ENCODE measurements at regions not wholly inside any gene's neighbourhood (a gene's known extent, or its start where the extent isn't known, plus 50 kb on each side); places are given as distances from the start of the nearest gene placed in this dataset.

DNA sequence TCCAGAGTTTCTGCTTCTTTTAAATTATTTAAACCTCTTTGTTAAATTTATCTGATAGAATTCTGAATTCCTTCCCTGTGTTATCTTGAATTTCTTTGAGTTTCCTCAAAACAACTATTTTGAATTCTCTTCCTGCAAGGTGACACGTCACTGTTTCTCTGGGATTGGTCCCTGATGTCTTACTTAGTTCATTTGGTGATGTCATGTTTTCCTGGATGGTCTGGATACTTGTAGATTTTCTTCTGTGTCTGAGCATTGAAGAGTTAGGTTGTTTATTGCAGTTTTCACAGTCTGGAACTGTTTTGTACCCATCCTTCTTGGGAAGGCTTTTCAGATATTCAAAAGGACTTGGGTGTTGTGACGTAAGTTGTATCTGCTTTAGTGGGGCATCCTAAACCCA is 172.3 kb upstream of the KCNJ3 start:
- CTCF ChIA-PET (ENCODE audit: unreplicated experiment) = no interaction called here
- H3K9me2 ChIP-seq (ENCODE audit: insufficient read depth, low read length) = no peaks in the 10 kb centered on the region; the same call in 1 of the 2 replicates
- intact Hi-C loops (cut with micrococcal nuclease; ENCODE audit: unreplicated experiment) = no loop called here
- no peaks in the 10 kb centered on the region for H3K79me2 ChIP-seq (ENCODE audit: insufficient read depth, low read depth, low read length)
- POLR2A ChIA-PET = no interaction called here
- no peak overlapping the region for H2AFZ ChIP-seq (ENCODE audit: low read length)
- H3K9me3 ChIP-seq (ENCODE audit: low read length) = no peaks in the 10 kb centered on the region
- no peak for DNase-seq (ENCODE audit: low spot score)
- no peaks in the 10 kb centered on the region for H3K36me3 ChIP-seq (ENCODE audit: insufficient read depth, low read length)
- no peak overlapping the region for H3K27ac ChIP-seq (ENCODE audit: low read depth, low read length, poor library complexity, severe bottlenecking)
- no TSS peak for BruUV-seq (replicated peaks)
- no peaks in the 10 kb centered on the region for H3K4me1 ChIP-seq (ENCODE audit: insufficient read depth, low read length, poor library complexity, severe bottlenecking)
- no peaks in the 10 kb centered on the region for H4K20me1 ChIP-seq (ENCODE audit: insufficient read depth, low read length)
- no peak overlapping the region for H3K4me2 ChIP-seq (ENCODE audit: low read length)
- H3K4me3 ChIP-seq (ENCODE audit: low read depth, low read length, poor library complexity, severe bottlenecking) = no peak overlapping the region
- TF ChIP-seq CTCF (conservative IDR thresholded peaks at IDR 0.05; ENCODE audit: low read length) (no peak), EZH2phosphoT487 (IDR thresholded peaks at IDR 0.05; ENCODE audit: borderline replicate concordance, low read depth, low read length) (no peak)

GRCh38 chr2:154527962-154528361 is 170.5 kb upstream of the KCNJ3 start:
- Histone ChIP-seq H3K4me3 (ENCODE audit: low read depth, low read length, poor library complexity, severe bottlenecking) (no peak overlapping the region), H2AFZ (ENCODE audit: low read length) (no peak overlapping the region), H3K4me1 (ENCODE audit: insufficient read depth, low read length, poor library complexity, severe bottlenecking) (no peaks in the 10 kb centered on the region), H3K36me3 (ENCODE audit: insufficient read depth, low read length) (no peaks in the 10 kb centered on the region), H3K9me3 (ENCODE audit: low read length) (no peaks in the 10 kb centered on the region), H3K9me2 (ENCODE audit: insufficient read depth, low read length) (no peaks in the 10 kb centered on the region; the same call in 1 of the 2 replicates), H3K79me2 (ENCODE audit: insufficient read depth, low read depth, low read length) (no peaks in the 10 kb centered on the region), H4K20me1 (ENCODE audit: insufficient read depth, low read length) (no peaks in the 10 kb centered on the region), H3K4me2 (ENCODE audit: low read length) (no peak overlapping the region), H3K27ac (ENCODE audit: low read depth, low read length, poor library complexity, severe bottlenecking) (no peak overlapping the region)
- TF ChIP-seq CTCF (conservative IDR thresholded peaks at IDR 0.05; ENCODE audit: low read length) (no peak), EZH2phosphoT487 (IDR thresholded peaks at IDR 0.05; ENCODE audit: borderline replicate concordance, low read depth, low read length) (no peak)
- POLR2A ChIA-PET = interaction anchor here (0.8 kb wide), 1 partner anchor 697 kb away, joined by 4 read pairs; no protein-coding TSS in a partner anchor
- CTCF ChIA-PET (ENCODE audit: unreplicated experiment) = no interaction called here
- no peak for DNase-seq (ENCODE audit: low spot score)
- BruUV-seq (replicated peaks) = no TSS peak
- intact Hi-C loops (cut with micrococcal nuclease; ENCODE audit: unreplicated experiment) = no loop called here

DNA sequence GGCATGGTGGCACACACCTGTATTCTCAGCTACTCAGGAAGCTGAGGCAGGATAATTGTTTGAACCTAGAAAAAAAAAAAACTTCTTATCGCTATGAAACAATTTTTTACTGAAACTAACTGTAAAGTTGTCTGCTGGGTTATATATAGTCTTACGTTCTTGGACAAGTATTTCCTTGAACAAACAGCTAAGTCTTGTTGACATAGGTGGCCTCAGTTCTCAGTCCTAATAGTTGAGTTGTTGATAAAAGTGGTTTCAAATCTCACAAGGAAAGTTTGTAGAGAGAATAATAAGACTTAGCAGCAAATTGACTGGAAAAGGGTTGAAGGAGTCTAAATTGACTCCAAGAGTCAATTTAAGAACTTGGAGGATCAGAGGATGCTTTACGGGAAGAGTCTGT is 166.5 kb upstream of the KCNJ3 start:
- Histone ChIP-seq H3K4me2 (ENCODE audit: low read length) (no peak overlapping the region), H3K9me2 (ENCODE audit: insufficient read depth, low read length) (no peaks in the 10 kb centered on the region), H3K9me3 (ENCODE audit: low read length) (no peaks in the 10 kb centered on the region), H3K36me3 (ENCODE audit: insufficient read depth, low read length) (no peaks in the 10 kb centered on the region), H3K27ac (ENCODE audit: low read depth, low read length, poor library complexity, severe bottlenecking) (no peak overlapping the region), H4K20me1 (ENCODE audit: insufficient read depth, low read length) (no peaks in the 10 kb centered on the region), H2AFZ (ENCODE audit: low read length) (no peak overlapping the region), H3K4me1 (ENCODE audit: insufficient read depth, low read length, poor library complexity, severe bottlenecking) (no peaks in the 10 kb centered on the region), H3K79me2 (ENCODE audit: insufficient read depth, low read depth, low read length) (no peaks in the 10 kb centered on the region), H3K4me3 (ENCODE audit: low read depth, low read length, poor library complexity, severe bottlenecking) (no peak overlapping the region)
- CTCF ChIA-PET (ENCODE audit: unreplicated experiment) = no interaction called here
- no peak for DNase-seq (ENCODE audit: low spot score)
- BruUV-seq (replicated peaks) = no TSS peak
- intact Hi-C loops (cut with micrococcal nuclease; ENCODE audit: unreplicated experiment) = no loop called here
- POLR2A ChIA-PET = interaction anchor here (1.4 kb wide), 1 partner anchor 24 kb away, joined by 3 read pairs; no protein-coding TSS in a partner anchor
- TF ChIP-seq EZH2phosphoT487 (IDR thresholded peaks at IDR 0.05; ENCODE audit: borderline replicate concordance, low read depth, low read length) = no peak
- no peak for TF ChIP-seq CTCF (conservative IDR thresholded peaks at IDR 0.05; ENCODE audit: low read length)
